Ishikawa (cell line): ENCODE measurements at regions not wholly inside any gene's neighbourhood (a gene's known extent, or its start where the extent isn't known, plus 50 kb on each side); places are given as distances from the start of the nearest gene placed in this dataset.

Experiments used
- CEBPB ChIP-seq: IDR thresholded peaks from 2 replicates; pipeline ENCODE4 v1.6.1; 2012
- CREB1 ChIP-seq: IDR thresholded peaks from 2 replicates; pipeline ENCODE4 v1.6.1; 2012; ENCODE audit warnings: low read depth
- EGR1 ChIP-seq: IDR thresholded peaks from 2 replicates; pipeline ENCODE4 v1.6.1; 2012
- EP300 ChIP-seq: IDR thresholded peaks from 2 replicates; pipeline ENCODE4 v1.6.1; 2012; ENCODE audit warnings: borderline replicate concordance
- FOXM1 ChIP-seq: IDR thresholded peaks from 2 replicates; pipeline ENCODE4 v1.6.1; 2012; ENCODE audit warnings: low read depth, borderline replicate concordance
- MAX ChIP-seq: IDR thresholded peaks from 2 replicates; pipeline ENCODE4 v1.6.1; 2012
- NFIC ChIP-seq: IDR thresholded peaks from 2 replicates; pipeline ENCODE4 v1.6.1; 2012
- RAD21 ChIP-seq: IDR thresholded peaks from 2 replicates; pipeline ENCODE4 v1.6.1; 2012; ENCODE audit warnings: low read depth
- REST ChIP-seq: IDR thresholded peaks from 2 replicates; pipeline ENCODE4 v1.6.1; 2012; ENCODE audit warnings: low read depth, mild to moderate bottlenecking
- TAF1 ChIP-seq: IDR thresholded peaks from 2 replicates; pipeline ENCODE4 v1.6.1; 2012; ENCODE audit warnings: low read depth, mild to moderate bottlenecking
- TCF12 ChIP-seq: IDR thresholded peaks from 2 replicates; pipeline ENCODE4 v1.6.1; 2012; ENCODE audit warnings: low read depth
- TEAD4 ChIP-seq: IDR thresholded peaks from 2 replicates; pipeline ENCODE4 v1.6.1; 2012
- YY1 ChIP-seq: IDR thresholded peaks from 2 replicates; pipeline ENCODE4 v1.6.1; 2012; ENCODE audit warnings: low read depth
- ZBTB7A ChIP-seq: IDR thresholded peaks from 2 replicates; pipeline ENCODE4 v1.6.1; 2012; ENCODE audit warnings: low read depth
- TF ChIP-seq, protein P1 (sequence below): IDR thresholded peaks from 2 replicates; pipeline ENCODE4 v1.6.1; 2012

DNA sequence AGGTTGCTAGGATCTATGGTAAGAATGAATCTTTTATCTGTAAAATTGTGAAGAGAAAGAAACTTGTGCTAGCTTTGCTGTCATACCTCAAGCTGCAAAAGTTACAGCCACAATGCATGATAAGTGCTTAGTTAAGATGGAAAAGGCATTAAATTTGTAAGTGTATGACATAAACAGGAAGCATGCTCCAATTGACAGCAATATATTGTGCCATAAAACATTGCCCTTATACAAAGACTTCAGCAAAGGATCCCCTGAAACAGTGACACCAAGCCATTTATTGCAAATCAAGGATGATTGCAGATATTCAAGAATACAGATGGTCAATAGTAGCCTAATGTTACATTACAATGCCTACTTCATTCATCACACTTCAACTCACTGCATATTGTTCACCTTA is 283.1 kb downstream of the CPS1 start:
- TF ChIP-seq CREB1 (no peak), REST (no peak), TCF12 (no peak), CEBPB (no peak), YY1 (no peak), FOXM1 (no peak), ZBTB7A (no peak), MAX (no peak), EP300 (no peak), TEAD4 (no peak), RAD21 (no peak), TAF1 (no peak), EGR1 (no peak), NFIC (no peak)
- TF ChIP-seq, protein P1, sequence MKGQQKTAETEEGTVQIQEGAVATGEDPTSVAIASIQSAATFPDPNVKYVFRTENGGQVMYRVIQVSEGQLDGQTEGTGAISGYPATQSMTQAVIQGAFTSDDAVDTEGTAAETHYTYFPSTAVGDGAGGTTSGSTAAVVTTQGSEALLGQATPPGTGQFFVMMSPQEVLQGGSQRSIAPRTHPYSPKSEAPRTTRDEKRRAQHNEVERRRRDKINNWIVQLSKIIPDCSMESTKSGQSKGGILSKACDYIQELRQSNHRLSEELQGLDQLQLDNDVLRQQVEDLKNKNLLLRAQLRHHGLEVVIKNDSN = no peak

GRCh38 chr2:210842896-210843295 is 286.5 kb downstream of the CPS1 start:
- TF ChIP-seq FOXM1 (no peak), REST (no peak), CREB1 (no peak), TEAD4 (no peak), TAF1 (no peak), MAX (no peak), EGR1 (no peak), RAD21 (no peak), EP300 (no peak)
- TF ChIP-seq, protein P1 = no peak

DNA sequence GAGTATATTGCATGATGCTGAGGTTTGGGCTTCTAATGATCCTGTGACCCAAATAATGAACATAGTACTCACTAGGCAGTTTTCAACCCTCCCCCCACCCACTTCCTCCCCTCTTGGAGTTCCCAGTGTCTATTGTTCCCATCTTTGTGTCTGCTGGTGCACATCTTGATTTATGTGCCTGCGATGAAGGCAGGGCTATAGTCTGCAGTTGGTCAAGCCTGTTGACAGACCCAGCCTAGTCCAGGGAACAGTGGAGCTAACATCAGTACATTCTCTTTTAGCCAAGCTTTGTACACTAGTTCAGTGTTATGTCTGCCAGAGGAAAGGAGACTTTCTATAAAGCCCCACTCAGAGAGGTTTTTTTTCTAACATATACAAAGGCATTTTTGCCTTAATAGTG is 287.6 kb downstream of the CPS1 start:
- TF ChIP-seq CEBPB = no peak
- TF ChIP-seq ZBTB7A = no peak
- no peak for TF ChIP-seq TAF1
- TF ChIP-seq FOXM1 = no peak
- no peak for TF ChIP-seq NFIC
- TF ChIP-seq YY1 = no peak
- TF ChIP-seq, protein P1 = no peak

GRCh38 chr2:210859314-210859713 is 302.9 kb downstream of the CPS1 start:
- TF ChIP-seq REST (no peak), FOXM1 (no peak), CREB1 (no peak), EGR1 (no peak), TCF12 (no peak), TEAD4 (no peak), TAF1 (no peak), MAX (no peak), CEBPB (no peak), ZBTB7A (no peak), NFIC (no peak), EP300 (no peak), RAD21 (no peak), YY1 (no peak)
- TF ChIP-seq, protein P1 = no peak
